Loucy (cell line): ENCODE measurements at regions not wholly inside any gene's neighbourhood (a gene's known extent, or its start where the extent isn't known, plus 50 kb on each side); places are given as distances from the start of the nearest gene placed in this dataset.
"Not testable (repeated sequence)": the region's sequence is repeated elsewhere in the genome, so short reads cannot be mapped to it uniquely, and the experiment has no call there.

Experiments
- H2AFZ ChIP-seq: fragments of 200-600 bp; sonication (generic); 2 replicates; pipeline ENCODE4 v1.6.0; 2016; ENCODE audit warnings: antibody characterized with exemption, mild to moderate bottlenecking, low read length, moderate library complexity
- H3F3A ChIP-seq: fragments of 200-600 bp; 2 replicates; pipeline ENCODE4 v1.6.0; 2016; ENCODE audit warnings: antibody characterized with exemption, low read depth, mild to moderate bottlenecking
- H3K27me3 ChIP-seq: fragments of 200-600 bp; sonication (generic); 2 replicates; pipeline ENCODE4 v1.6.1; 2014; ENCODE audit warnings: low read length, mild to moderate bottlenecking; ENCODE audit not compliant: insufficient read depth, poor library complexity, severe bottlenecking
- H3K36me3 ChIP-seq: fragments of 200-600 bp; sonication (generic); 2 replicates; pipeline ENCODE4 v1.6.1; 2016; ENCODE audit warnings: low read length; ENCODE audit not compliant: insufficient read depth
- H3K4me1 ChIP-seq: fragments of 200-600 bp; sonication (generic); 2 replicates; pipeline ENCODE4 v1.5.1; 2014; ENCODE audit warnings: low read length, mild to moderate bottlenecking; ENCODE audit not compliant: insufficient read depth, poor library complexity, severe bottlenecking
- H3K4me2 ChIP-seq: fragments of 200-600 bp; sonication (generic); 2 replicates; pipeline ENCODE4 v1.6.0; 2014; ENCODE audit warnings: antibody characterized with exemption, low read length, low read depth, mild to moderate bottlenecking; ENCODE audit not compliant: poor library complexity, severe bottlenecking
- H3K4me3 ChIP-seq: fragments of 200-600 bp; sonication (generic); 2 replicates; pipeline ENCODE4 v1.5.1; 2014; ENCODE audit warnings: low read length, mild to moderate bottlenecking, mixed read lengths; ENCODE audit not compliant: poor library complexity, severe bottlenecking
- H3K79me2 ChIP-seq: fragments of 200-600 bp; sonication (generic); 2 replicates; pipeline ENCODE4 v1.6.1; 2014; ENCODE audit warnings: low read length; ENCODE audit not compliant: insufficient read depth
- H3K9ac ChIP-seq: fragments of 200-600 bp; sonication (generic); 2 replicates; pipeline ENCODE4 v1.6.0; 2014; ENCODE audit warnings: mild to moderate bottlenecking, low read depth, low read length, moderate library complexity; ENCODE audit not compliant: poor library complexity, severe bottlenecking
- H3K9me2 ChIP-seq: fragments of 200-600 bp; sonication (generic); replicated peaks from 2 replicates; pipeline ENCODE4 v1.6.1; 2016; ENCODE audit warnings: low read depth, low read length, mixed read lengths
- H3K9me3 ChIP-seq: fragments of 200-600 bp; sonication (generic); 2 replicates; pipeline ENCODE4 v1.6.1; 2014; ENCODE audit warnings: mild to moderate bottlenecking, antibody characterized with exemption, low read length, low read depth; ENCODE audit not compliant: insufficient read depth
- H4K20me1 ChIP-seq: fragments of 200-600 bp; sonication (generic); 2 replicates; pipeline ENCODE4 v1.6.0; 2014; ENCODE audit warnings: antibody characterized with exemption, low read length, mild to moderate bottlenecking; ENCODE audit not compliant: insufficient read depth, poor library complexity, severe bottlenecking
- CTCF ChIP-seq: fragments of 200-600 bp; sonication (generic); conservative IDR thresholded peaks from 2 replicates; pipeline ENCODE4 v1.5.1; 2014; ENCODE audit warnings: mild to moderate bottlenecking, antibody characterized with exemption, low read length
- EZH2phosphoT487 ChIP-seq: fragments of 200-600 bp; IDR thresholded peaks from 2 replicates; pipeline ENCODE4 v1.6.1; 2018; ENCODE audit warnings: antibody characterized with exemption, mild to moderate bottlenecking, moderate library complexity, borderline replicate concordance

GRCh38 chr2:221893501-221893900 lies 321.4 kb upstream of the EPHA4 start:
- no peak overlapping the region for H2AFZ ChIP-seq
- H3K4me1 ChIP-seq: no peaks in the 10 kb centered on the region
- H4K20me1 ChIP-seq: no peaks in the 10 kb centered on the region
- H3K36me3 ChIP-seq: no peaks in the 10 kb centered on the region
- no peaks in the 10 kb centered on the region; the same call in 1 of the 2 replicates for H3K9me3 ChIP-seq
- TF ChIP-seq CTCF (no peak), EZH2phosphoT487 (no peak)
- no peaks in the 10 kb centered on the region for H3K79me2 ChIP-seq
- H3K27me3 ChIP-seq: no peaks in the 10 kb centered on the region
- no peak overlapping the region for H3K9ac ChIP-seq
- no peak overlapping the region for H3K4me3 ChIP-seq
- H3K9me2 ChIP-seq: no peaks in the 10 kb centered on the region
- H3K4me2 ChIP-seq: no peak overlapping the region
- no peaks in the 10 kb centered on the region for H3F3A ChIP-seq

- H3K9me2 ChIP-seq: not testable (repeated sequence)
Measured at GRCh38 chr2:221892006-221892405, 319.9 kb upstream of the EPHA4 start.

GRCh38 chr2:221883976-221884375 lies 311.9 kb upstream of the EPHA4 start:
- Histone ChIP-seq H3K4me3 (no peak overlapping the region), H3K27me3 (no peaks in the 10 kb centered on the region), H3K79me2 (no peaks in the 10 kb centered on the region), H4K20me1 (no peaks in the 10 kb centered on the region), H3K9me3 (no peaks in the 10 kb centered on the region), H3F3A (no peaks in the 10 kb centered on the region), H3K4me2 (no peak overlapping the region), H3K9me2 (no peaks in the 10 kb centered on the region; the same call in 1 of the 2 replicates), H3K4me1 (no peaks in the 10 kb centered on the region), H3K36me3 (no peaks in the 10 kb centered on the region), H3K9ac (no peak overlapping the region), H2AFZ (no peak overlapping the region)
- TF ChIP-seq CTCF (no peak), EZH2phosphoT487 (no peak)

More at GRCh38 chr2:221892006-221892405, 319.9 kb upstream of the EPHA4 start:
- not testable (repeated sequence) for H3K9me3 ChIP-seq, H3K4me1 ChIP-seq, H3F3A ChIP-seq, H3K79me2 ChIP-seq, H2AFZ ChIP-seq, H3K4me3 ChIP-seq, H3K4me2 ChIP-seq, H3K27me3 ChIP-seq, H3K9ac ChIP-seq, H3K36me3 ChIP-seq, H4K20me1 ChIP-seq

- TF ChIP-seq CTCF (no peak), EZH2phosphoT487 (no peak)
- no peaks in the 10 kb centered on the region for H3K36me3 ChIP-seq
Measured at GRCh38 chr2:221876016-221876415, 303.9 kb upstream of the EPHA4 start.

More at GRCh38 chr2:221876016-221876415, 303.9 kb upstream of the EPHA4 start:
- no peak overlapping the region for H2AFZ ChIP-seq
- no peak overlapping the region for H3K4me3 ChIP-seq
- no peak overlapping the region for H3K4me2 ChIP-seq
- H3K9ac ChIP-seq: no peak overlapping the region
- no peaks in the 10 kb centered on the region for H3K9me2 ChIP-seq
- H3K4me1 ChIP-seq: no peaks in the 10 kb centered on the region
- H4K20me1 ChIP-seq: no peaks in the 10 kb centered on the region
- no peaks in the 10 kb centered on the region for H3K27me3 ChIP-seq
- H3K79me2 ChIP-seq: no peaks in the 10 kb centered on the region
- no peaks in the 10 kb centered on the region for H3F3A ChIP-seq
- H3K9me3 ChIP-seq: no peaks in the 10 kb centered on the region
